Stimulated activated CD8-positive, alpha-beta memory T cell treated with anti-CD3 and anti-CD28 coated beads, Interleukin-4, amount 100 ng/mL, for 4 hours (primary cell): ENCODE measurements at regions not wholly inside any gene's neighbourhood (a gene's known extent, or its start where the extent isn't known, plus 50 kb on each side); places are given as distances from the start of the nearest gene placed in this dataset.
"Not testable (repeated sequence)": the region's sequence is repeated elsewhere in the genome, so short reads cannot be mapped to it uniquely, and the experiment has no call there.

Source experiments
- DNase-seq, 2 donors: peaks; one replicate each; pipeline ENCODE4 v3.0.0-alpha.2; 2020; ENCODE audit warnings: low read depth in 2 of 2, low spot score in 1 of 2

DNA sequence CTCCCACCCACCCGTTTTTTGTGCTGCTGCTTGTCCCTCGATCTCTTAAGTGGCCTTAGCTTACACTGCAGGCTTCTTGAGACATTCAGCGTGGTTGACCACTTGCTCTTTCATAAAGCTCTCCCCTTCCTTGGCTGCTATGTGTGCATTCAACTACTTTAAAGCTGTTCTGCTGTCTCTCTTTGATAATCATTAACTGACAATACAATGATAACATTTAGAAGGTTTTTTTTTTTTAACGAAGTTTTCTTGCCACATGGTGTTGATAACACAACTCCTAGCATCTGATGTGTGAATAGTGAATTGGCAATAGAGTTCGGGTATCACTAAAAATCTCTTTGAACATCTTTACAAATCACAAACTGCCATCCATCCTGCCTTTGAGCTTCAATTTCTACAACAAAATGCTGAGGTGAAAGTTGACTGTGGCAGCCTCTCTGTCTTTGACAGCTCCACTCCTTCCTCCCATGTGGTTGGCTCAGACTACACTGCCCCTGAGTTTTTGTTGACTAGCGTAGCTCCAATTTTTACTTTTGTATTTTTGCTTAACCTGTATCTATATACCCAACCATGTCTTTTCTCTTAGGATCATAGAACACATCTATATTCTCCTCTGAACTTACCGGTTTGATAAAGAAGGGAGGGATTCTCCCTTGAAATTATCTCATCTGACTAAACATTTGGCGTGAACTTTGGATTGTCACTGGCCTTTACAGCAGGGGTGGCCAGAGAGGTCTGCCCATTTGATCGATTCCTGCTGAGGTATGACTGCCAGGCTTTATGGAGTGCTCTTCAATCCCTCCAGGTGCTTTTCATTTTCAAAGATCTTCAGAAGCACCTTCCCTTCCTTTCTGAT, 409.4 kb upstream of the CD180 start:
- no peak for DNase-seq

DNA sequence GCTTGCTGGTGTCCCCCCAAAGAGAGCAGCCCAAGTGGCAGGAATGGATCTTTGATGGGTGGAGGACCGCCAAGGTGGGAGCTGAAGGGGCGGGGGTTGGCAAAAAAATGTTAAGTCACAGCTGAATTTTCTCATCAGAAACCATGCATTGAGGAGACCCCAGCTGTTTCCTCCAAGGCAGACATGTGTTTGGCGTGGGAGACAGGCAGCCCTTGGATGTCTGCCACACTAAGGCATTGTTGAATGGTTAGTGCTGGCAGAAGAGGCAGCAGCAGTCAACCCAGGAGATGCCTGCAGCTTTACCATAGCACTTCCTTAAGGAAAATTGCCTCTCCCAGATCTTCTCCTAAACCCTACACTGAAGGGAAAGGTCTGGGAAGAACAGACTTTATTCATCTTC, 394.9 kb upstream of the CD180 start:
- no peak for DNase-seq

DNA sequence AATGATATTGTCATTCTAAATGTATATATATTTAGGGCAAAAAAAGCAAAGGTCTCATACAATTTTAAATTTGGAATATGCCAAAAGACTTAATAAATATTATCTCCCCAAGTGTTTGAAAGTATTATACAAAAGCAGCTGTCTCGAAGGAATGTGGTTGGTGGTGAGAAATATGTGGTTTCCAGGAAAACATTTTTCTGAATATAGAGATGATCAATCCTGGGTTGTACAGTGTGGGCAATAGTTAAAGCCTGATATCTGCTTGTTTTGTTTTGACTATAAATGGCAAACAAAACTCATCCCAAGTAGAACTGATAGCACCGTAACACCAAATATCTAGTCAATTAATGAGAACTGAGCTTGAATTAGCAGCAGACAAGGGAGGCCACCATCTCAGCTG, 391.8 kb upstream of the CD180 start:
- DNase-seq: no peak

DNA sequence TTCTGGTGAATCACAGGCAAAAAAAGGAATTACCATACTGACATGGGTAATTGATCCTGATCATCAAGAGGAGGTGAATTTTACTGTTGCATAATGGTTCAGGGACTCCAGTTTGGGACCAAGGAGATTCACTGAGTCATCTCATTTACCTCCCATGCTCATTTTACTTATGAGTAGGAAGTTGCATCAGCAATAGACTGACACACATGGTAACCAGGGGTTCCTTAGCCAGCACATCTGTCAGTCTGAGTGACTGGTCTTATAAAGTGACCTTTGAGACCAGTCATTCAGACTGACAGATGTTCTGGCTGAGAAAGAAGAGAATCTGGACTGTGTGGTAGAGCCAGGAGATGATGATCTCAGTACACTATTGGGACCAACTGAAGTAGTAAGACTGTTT, 384.6 kb upstream of the CD180 start:
- no peak for DNase-seq

DNA sequence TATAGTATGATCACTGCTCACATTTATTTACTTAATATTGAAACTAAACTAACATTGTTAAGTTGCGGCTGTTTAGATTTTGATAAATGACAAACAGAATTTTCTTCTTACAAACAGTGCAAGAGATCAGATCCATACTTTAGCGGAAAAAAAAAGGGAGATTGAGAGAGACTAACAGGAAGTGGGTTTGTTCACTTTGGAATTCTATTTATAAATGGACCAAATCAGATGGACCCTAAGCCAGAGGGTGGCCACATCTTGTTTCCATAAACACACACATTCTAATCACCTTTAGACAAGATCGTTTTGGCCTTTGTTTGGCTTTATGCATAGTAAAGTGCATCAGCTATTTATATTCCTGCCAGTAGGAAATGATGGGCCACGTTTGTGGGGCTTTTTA, 381.4 kb upstream of the CD180 start:
- no peak for DNase-seq

DNA sequence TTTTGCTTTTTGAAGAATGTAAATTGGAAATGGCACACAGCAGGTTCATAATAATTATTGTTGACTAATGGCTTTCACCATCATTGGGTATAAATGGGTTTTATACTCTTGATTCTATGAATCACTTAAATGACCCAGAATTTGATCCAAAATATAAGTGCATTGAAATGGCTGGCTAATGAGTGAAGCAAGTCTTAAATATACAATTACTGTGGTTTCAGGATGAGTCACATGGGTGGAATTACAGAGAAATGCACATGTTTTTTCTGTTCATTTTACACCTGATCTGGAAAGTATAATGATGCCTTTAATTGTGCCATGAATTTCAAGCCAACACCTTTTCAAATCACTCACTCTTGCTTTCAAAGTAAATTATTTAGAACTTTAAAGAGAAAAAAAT, 380.8 kb upstream of the CD180 start:
- DNase-seq: no peak

DNA sequence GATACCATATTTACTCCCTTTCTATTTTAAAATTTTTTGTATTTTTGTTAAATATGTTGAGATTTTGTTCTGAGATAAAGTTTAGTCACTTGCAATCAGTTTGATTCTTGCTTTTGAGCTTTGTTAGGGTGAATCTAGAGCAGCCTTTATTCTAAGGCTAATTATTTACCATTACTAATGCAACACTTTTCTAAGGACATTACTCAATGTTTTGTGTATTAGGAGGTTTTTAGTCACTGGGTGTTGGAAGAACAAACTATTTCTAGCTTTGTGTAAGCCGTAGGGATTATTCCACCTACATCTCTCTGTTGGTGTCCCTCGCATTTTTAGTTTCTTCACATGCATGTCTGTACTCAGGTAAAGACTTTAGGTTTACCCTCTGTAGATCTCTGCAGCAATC, 379.5 kb upstream of the CD180 start:
- no peak for DNase-seq

DNA sequence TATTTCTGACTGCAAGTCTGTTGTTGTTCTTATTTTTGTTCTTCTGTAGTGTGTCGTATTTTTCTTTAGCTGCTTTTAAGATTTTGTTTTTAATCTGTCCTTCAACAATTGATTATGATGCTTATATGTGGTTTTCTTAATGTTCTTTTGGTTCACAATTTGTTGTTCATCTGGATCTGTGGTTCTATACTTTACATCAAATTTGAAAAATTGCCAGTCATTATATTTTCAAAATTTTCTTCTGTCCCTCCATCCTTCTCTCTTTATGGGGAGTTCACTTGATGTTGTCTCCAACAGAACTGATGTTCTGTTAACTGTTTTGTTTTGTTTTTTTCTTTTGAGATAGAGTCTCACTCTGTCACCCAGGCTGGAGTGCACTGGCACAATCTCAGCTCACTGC, 378.5 kb upstream of the CD180 start:
- DNase-seq: no peak

DNA sequence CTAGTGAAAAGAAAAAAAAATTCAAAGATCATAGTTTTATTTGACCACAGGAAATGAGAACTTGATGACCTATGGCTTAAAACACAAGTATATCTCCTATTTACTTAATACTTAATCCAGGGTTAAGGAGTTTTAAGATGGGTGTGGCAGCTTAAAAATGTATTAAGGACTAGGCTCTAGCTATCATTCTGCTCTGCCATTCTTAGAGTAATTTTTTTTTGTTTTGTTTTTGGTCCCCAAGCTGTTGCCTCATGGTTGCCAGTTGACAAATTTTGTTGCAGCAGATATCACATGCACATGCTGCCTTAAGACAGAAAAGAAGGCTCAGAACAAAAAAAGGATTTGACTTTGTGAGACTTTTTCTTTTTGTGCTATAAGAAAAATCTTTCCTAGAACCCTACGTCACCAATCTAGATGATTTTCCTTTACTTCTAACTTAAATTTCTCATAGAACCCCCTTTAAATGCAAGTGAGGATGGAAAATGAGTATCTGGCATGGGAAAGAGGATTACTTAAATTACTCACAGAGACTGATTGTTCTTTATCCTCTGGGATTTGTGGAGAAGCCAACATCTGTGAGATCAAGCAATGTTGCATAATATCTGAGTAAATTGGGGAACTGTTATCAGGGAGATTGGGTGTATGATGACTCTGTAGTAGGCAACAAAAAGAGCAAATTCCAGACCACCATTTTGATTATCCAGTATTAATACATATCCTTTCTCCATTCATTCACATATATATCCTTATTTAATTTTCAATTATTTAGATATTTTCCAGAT, 364.7 kb upstream of the CD180 start:
- no peak for DNase-seq

DNA sequence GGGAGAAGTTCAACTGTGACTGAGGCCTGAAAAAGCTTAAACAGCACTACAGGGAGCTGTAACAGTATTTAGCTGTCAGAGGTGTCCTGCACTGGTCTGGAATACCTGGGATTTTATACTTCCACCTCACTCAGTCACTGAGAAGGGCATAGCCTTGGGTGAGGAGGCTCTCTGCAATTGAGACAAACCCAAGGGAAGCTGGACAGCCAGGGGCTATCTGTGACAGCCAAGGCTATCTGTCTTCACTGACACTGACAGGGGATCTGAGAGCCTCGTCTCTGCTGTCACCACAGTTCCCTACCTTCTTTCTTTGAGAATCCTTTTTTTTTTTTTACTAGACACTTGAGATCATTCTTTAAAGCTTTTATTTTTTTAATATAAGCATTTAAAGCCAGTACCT, 356.2 kb upstream of the CD180 start:
- DNase-seq: no peak

DNA sequence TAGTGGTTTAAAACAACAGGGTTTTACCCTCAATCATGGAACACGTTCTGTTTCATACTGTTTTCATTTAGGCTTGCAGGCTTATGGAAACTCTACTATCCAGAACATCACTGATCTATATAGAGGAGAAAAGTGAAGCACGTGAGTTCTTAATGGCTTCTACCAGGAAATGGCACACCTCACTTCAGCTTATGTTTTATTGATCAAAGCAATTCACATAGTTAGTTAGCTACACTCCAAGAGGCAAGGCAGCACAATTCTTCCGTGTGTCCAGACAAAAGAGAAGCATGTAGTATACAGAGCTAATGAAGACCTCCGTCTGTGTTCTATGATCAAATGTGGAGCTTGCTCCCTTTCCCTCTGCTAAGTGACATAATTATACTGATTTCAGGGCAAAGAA, 353.3 kb upstream of the CD180 start:
- no peak for DNase-seq

DNA sequence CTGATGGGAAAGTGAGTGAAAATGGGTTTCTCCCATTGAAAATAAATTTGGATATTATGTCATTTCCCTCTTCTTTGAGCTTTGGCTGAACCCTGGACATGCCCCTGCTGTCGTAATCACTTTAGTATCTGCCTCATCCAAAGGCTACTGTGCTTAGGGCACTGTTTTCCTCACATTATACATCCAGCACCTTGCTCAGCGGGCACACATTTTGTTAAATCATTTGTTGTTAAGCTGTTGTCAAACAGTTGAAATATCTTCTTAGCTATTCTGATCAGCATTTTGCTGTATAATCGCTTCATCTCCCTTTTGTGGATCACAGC, 352.7 kb upstream of the CD180 start:
- DNase-seq: no peak

DNA sequence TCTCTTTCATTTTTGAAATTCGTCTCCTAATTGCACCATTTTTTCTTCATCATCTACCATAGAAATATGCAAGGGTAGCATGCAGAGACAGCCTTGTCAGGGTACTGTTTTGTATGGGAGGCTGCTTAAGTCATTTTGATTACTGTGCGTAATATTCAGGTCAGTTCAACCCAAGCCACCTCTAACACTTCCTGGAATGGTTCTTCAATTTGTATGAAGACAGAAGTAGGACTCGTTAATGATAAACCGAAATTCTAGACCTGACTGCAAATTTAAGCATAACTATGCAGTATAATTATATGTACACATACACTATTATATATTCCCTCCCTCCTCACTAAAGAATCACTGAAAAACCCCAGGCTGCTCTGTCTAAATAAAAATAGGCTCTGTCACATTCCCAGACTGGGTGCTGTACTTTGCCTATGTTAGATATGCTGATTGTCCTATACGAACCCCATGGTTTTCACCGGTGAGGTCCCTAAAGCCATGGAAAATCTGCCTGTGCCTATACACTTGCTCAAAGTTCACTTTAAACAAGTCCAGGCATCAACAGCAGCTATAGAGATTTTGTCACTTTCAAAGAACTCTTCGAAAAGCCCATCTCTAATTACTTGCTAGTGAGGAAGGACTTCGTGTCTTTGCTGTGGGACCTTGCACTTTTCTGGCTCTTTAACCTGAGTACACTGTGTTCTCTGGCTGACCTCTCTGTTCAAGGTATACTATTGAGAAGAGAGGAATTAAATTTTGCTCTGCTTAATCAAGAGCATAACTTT, 352.1 kb upstream of the CD180 start:
- no peak for DNase-seq

DNA sequence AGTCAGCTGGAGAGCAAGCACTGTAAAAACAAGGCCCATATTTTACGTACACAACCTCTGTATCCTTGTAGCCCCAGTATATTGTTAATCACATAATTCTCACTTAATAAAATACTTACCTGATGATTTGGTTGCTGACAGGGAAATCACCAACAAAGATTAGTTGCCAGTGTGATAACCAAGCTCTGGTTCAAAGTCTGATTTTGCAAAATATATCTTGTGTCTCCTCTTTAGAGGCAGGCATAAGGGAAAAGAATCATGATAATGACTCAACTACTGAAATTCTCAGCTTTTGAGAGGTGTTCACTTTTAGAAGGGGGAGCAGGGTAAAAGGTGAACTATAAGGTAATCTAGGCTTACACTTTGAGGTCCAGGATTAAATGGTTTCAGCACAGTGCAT, 351.1 kb upstream of the CD180 start:
- no peak for DNase-seq

DNA sequence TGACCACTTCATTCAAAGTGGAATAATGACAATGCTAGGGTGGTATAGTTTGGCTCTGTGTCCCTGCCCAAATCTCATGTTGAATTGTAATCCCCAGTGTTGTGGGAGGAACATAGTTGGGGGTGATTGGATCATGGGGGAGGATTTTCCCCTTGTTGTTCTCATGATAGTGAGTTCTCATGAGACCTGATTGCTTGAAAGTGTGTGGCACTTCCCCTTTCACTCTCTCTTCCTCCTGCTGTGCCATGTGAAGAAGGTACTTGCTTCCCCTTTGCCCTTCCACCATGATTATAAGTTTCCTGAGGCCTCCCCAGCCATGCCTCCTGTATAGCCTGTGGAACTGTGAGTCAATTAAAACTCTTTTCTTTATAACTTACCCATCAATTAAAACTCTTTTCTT, 348.3 kb upstream of the CD180 start:
- not testable (repeated sequence) for DNase-seq

DNA sequence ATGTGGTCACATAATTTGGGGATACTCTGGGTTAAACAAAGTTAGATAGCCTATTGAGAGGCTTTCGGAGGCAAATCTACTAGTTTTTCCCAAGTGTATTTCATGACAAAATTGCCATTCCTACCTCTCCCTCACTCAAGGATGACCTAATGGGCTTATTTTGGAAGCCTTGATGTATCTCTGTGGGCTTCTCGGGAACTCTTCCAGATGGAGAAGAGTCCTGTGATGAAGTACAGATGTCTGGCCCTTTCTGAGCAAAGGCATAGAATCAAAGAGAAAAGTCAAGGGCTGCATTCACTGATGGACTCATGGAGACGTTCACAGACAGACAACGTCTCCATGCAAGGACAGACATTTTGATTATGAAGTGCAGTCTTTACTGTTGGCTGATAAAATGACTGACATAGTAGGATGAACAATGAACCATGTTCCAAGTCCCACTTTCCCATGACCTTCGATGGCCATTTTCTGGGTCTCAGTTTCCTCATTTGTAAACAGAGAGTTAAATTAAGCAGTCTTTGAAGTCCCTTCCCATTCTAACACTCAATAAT, 347.2 kb upstream of the CD180 start:
- DNase-seq: no peak

DNA sequence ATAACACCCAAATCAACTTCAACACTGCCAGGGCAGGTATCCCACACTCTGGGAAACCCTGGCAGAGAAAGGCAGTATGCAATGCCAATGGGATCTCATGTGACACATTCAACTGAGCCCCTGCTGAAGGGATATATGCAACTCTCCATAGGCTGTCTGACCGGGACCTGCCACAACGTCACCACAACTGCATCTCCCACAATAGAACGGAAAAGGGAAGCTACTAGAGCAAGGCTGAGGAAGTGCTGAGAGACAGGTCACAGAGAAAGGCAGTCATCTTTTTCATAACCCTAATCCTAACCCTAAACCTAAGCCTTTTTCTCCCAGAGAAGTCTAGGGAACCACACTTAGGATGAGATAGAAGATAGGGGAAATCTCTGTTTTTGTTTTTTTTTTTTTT, 345.9 kb upstream of the CD180 start:
- no peak for DNase-seq

DNA sequence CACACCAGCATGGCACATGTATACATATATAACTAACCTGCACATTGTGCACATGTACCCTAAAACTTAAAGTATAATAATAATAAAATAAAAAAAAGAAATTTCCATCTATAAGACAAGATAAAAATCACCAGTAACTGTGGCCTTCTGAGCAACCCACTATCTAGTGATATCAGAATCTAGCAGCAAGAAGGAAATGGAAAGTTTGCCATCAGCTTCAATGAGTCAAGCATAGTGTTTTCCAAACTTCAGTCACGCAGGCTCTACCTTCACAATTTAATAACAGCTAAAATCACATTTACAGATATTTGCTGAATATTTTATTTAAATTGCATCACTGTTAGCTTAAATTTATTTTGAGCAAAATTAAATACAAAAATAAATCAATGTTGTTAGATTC, 345.3 kb upstream of the CD180 start:
- DNase-seq: no peak

DNA sequence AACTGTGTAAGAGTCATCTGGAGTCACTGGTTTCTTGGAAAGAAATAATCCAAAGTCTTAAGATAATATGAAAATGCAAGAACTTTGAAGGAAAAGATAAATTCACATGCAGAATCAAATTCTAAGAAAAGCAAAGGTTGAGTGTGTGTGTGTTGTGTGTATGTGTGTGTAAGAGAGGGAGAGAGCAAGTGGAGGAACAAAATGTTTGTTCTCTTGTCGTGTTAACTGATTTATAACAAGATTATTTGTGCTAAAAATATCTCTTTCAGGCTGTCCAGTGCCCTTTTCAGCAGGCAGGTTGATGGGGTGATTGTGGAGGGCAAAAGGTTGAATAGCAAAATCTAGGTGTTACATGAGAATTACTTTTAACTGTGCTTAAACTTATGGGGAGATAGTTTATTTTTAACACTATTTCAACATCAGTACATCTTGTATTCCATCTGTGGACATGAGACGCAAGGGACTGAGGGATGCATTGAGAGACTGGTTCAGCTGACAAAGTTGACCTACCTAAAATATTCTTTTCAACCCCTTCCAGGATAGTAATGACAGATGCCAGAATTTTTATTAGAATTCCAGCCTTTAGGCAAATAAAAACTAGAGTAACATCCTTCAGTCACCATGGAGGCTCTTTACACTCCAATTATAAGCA, 342.4 kb upstream of the CD180 start:
- no peak for DNase-seq

DNA sequence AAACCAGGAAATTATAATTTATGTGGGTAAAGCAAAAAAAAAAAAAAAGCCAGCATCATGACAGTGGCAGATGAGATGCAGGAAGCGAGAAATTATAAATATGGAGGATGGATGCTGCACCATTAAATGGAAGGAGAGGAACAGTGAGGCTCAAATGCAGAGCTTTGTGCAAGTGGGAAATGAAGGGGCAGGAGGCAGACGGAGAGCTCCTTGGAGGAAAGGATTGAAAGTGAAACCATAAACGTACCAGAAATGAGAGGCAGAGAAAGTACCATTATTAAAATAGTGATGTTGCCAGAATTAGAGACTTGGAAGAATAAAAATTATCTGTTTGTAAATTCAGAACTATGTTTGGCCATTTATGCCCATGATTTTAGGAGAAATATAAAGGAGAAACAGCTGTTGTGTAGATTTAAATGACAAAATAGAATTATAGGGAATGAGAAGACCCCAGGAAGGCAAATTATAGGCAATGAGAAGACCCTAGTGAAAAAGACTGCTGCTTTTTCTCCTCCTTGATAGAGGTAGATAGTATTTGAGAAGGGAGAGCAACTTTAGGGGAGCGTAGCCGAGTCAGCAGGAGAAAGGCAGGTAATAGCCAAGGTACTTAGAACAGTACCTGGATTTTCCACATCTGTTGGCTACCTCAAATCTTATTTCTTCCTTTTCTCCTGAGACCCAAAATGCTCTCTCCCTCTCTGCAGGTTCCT, 341.0 kb upstream of the CD180 start:
- DNase-seq: no peak

DNA sequence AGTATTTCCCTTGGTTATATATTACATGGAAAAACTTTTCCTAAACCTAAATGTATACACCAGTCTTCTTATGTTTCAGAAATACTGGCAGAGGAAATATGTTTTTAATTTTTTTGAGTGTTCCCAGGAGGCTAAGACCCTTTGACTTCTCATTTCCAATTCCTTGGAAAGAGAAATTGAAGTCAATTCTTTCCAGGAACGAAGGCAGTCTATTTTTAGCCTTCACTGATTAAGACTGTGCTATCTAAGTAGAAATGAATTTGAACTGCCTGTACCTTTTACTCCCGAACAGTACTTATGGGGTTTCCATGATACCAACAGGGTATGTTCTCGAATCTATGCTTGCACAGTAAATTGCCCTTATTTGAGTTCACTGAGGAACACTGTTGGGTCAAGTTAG, 340.3 kb upstream of the CD180 start:
- DNase-seq: no peak
